Loucy (cell line): ENCODE measurements at regions not wholly inside any gene's neighbourhood (a gene's known extent, or its start where the extent isn't known, plus 50 kb on each side); places are given as distances from the start of the nearest gene placed in this dataset.

Source experiments
- H2AFZ ChIP-seq: fragments of 200-600 bp; sonication (generic); 2 replicates; pipeline ENCODE4 v1.6.0; 2016; ENCODE audit warnings: antibody characterized with exemption, mild to moderate bottlenecking, low read length, moderate library complexity
- H3F3A ChIP-seq: fragments of 200-600 bp; 2 replicates; pipeline ENCODE4 v1.6.0; 2016; ENCODE audit warnings: antibody characterized with exemption, low read depth, mild to moderate bottlenecking
- H3K27me3 ChIP-seq: fragments of 200-600 bp; sonication (generic); 2 replicates; pipeline ENCODE4 v1.6.1; 2014; ENCODE audit warnings: low read length, mild to moderate bottlenecking; ENCODE audit not compliant: insufficient read depth, poor library complexity, severe bottlenecking
- H3K36me3 ChIP-seq: fragments of 200-600 bp; sonication (generic); 2 replicates; pipeline ENCODE4 v1.6.1; 2016; ENCODE audit warnings: low read length; ENCODE audit not compliant: insufficient read depth
- H3K4me1 ChIP-seq: fragments of 200-600 bp; sonication (generic); 2 replicates; pipeline ENCODE4 v1.5.1; 2014; ENCODE audit warnings: low read length, mild to moderate bottlenecking; ENCODE audit not compliant: insufficient read depth, poor library complexity, severe bottlenecking
- H3K4me2 ChIP-seq: fragments of 200-600 bp; sonication (generic); 2 replicates; pipeline ENCODE4 v1.6.0; 2014; ENCODE audit warnings: antibody characterized with exemption, low read length, low read depth, mild to moderate bottlenecking; ENCODE audit not compliant: poor library complexity, severe bottlenecking
- H3K4me3 ChIP-seq: fragments of 200-600 bp; sonication (generic); 2 replicates; pipeline ENCODE4 v1.5.1; 2014; ENCODE audit warnings: low read length, mild to moderate bottlenecking, mixed read lengths; ENCODE audit not compliant: poor library complexity, severe bottlenecking
- H3K79me2 ChIP-seq: fragments of 200-600 bp; sonication (generic); 2 replicates; pipeline ENCODE4 v1.6.1; 2014; ENCODE audit warnings: low read length; ENCODE audit not compliant: insufficient read depth
- H3K9ac ChIP-seq: fragments of 200-600 bp; sonication (generic); 2 replicates; pipeline ENCODE4 v1.6.0; 2014; ENCODE audit warnings: mild to moderate bottlenecking, low read depth, low read length, moderate library complexity; ENCODE audit not compliant: poor library complexity, severe bottlenecking
- H3K9me2 ChIP-seq: fragments of 200-600 bp; sonication (generic); replicated peaks from 2 replicates; pipeline ENCODE4 v1.6.1; 2016; ENCODE audit warnings: low read depth, low read length, mixed read lengths
- H3K9me3 ChIP-seq: fragments of 200-600 bp; sonication (generic); 2 replicates; pipeline ENCODE4 v1.6.1; 2014; ENCODE audit warnings: mild to moderate bottlenecking, antibody characterized with exemption, low read length, low read depth; ENCODE audit not compliant: insufficient read depth
- H4K20me1 ChIP-seq: fragments of 200-600 bp; sonication (generic); 2 replicates; pipeline ENCODE4 v1.6.0; 2014; ENCODE audit warnings: antibody characterized with exemption, low read length, mild to moderate bottlenecking; ENCODE audit not compliant: insufficient read depth, poor library complexity, severe bottlenecking
- CTCF ChIP-seq: fragments of 200-600 bp; sonication (generic); conservative IDR thresholded peaks from 2 replicates; pipeline ENCODE4 v1.5.1; 2014; ENCODE audit warnings: mild to moderate bottlenecking, antibody characterized with exemption, low read length
- EZH2phosphoT487 ChIP-seq: fragments of 200-600 bp; IDR thresholded peaks from 2 replicates; pipeline ENCODE4 v1.6.1; 2018; ENCODE audit warnings: antibody characterized with exemption, mild to moderate bottlenecking, moderate library complexity, borderline replicate concordance

- Histone ChIP-seq H3K79me2 (no peaks in the 10 kb centered on the region), H3F3A (no peaks in the 10 kb centered on the region), H3K9ac (no peak overlapping the region), H3K9me3 (no peaks in the 10 kb centered on the region), H3K4me3 (no peak overlapping the region), H3K4me2 (no peak overlapping the region), H4K20me1 (no peaks in the 10 kb centered on the region), H3K36me3 (no peaks in the 10 kb centered on the region), H3K27me3 (no peaks in the 10 kb centered on the region), H2AFZ (no peak overlapping the region), H3K9me2 (no peaks in the 10 kb centered on the region), H3K4me1 (no peaks in the 10 kb centered on the region)
- TF ChIP-seq CTCF = no peak
- TF ChIP-seq EZH2phosphoT487 = no peak
Measured at GRCh38 chr7:124692425-124692824, 73.2 kb downstream of the GPR37 start.

GRCh38 chr7:124690840-124691239, 74.8 kb downstream of the GPR37 start:
- Histone ChIP-seq H2AFZ (no peak overlapping the region), H3K9me2 (no peaks in the 10 kb centered on the region), H3K36me3 (no peaks in the 10 kb centered on the region), H4K20me1 (no peaks in the 10 kb centered on the region), H3K27me3 (no peaks in the 10 kb centered on the region), H3K4me2 (no peak overlapping the region), H3K9me3 (no peaks in the 10 kb centered on the region), H3K4me1 (no peaks in the 10 kb centered on the region), H3K79me2 (no peaks in the 10 kb centered on the region), H3K4me3 (no peak overlapping the region), H3F3A (no peaks in the 10 kb centered on the region), H3K9ac (no peak overlapping the region)
- TF ChIP-seq EZH2phosphoT487 (no peak), CTCF (no peak)

- Histone ChIP-seq H3K4me3 (no peak overlapping the region), H3K9me2 (no peaks in the 10 kb centered on the region), H3K9me3 (no peaks in the 10 kb centered on the region), H3K4me2 (no peak overlapping the region), H3K9ac (no peak overlapping the region), H4K20me1 (no peaks in the 10 kb centered on the region), H2AFZ (no peak overlapping the region), H3F3A (no peaks in the 10 kb centered on the region), H3K79me2 (no peaks in the 10 kb centered on the region), H3K27me3 (no peaks in the 10 kb centered on the region), H3K36me3 (no peaks in the 10 kb centered on the region), H3K4me1 (no peaks in the 10 kb centered on the region)
- TF ChIP-seq CTCF (no peak), EZH2phosphoT487 (no peak)
Measured at GRCh38 chr7:124689931-124690330, 75.7 kb downstream of the GPR37 start.
